ENCODE measurements at regions not wholly inside any gene's neighbourhood (a gene's known extent, or its start where the extent isn't known, plus 50 kb on each side); places are given as distances from the start of the nearest gene placed in this dataset.

DNA sequence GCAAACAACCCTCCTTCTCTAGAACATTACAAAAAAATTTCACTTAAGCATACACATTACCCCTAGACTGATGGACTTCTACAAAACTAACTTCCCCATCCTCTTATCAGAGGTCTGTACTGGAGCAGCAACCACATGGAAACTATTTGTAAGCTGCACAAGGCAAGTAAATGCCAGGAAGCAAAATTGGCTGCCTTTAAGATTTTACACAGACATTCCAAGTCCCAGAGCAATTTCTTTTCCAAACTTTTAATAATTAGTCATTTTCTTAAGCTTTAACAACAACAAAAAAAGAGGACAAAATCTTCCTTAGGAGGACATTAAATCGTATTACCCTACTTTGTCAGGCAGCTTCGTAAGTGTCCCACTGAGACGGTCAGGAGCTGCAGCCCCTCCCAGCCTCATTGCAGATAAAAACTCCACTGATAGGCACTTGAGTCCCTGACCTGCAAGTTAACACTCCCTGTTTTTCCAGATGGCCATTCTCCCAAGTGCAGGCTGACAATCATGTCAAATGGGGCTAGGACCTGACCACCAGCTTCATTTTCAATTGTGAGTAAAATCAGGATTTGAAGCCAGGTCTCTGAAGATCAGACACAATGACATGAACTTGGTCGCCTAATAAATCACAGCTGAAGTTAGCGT is 680.1 kb downstream of the DIAPH3 start:
- TF ChIP-seq, protein P1, sequence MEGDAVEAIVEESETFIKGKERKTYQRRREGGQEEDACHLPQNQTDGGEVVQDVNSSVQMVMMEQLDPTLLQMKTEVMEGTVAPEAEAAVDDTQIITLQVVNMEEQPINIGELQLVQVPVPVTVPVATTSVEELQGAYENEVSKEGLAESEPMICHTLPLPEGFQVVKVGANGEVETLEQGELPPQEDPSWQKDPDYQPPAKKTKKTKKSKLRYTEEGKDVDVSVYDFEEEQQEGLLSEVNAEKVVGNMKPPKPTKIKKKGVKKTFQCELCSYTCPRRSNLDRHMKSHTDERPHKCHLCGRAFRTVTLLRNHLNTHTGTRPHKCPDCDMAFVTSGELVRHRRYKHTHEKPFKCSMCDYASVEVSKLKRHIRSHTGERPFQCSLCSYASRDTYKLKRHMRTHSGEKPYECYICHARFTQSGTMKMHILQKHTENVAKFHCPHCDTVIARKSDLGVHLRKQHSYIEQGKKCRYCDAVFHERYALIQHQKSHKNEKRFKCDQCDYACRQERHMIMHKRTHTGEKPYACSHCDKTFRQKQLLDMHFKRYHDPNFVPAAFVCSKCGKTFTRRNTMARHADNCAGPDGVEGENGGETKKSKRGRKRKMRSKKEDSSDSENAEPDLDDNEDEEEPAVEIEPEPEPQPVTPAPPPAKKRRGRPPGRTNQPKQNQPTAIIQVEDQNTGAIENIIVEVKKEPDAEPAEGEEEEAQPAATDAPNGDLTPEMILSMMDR (IDR thresholded peaks at IDR 0.05): no peak
- TF ChIP-seq, protein P2, sequence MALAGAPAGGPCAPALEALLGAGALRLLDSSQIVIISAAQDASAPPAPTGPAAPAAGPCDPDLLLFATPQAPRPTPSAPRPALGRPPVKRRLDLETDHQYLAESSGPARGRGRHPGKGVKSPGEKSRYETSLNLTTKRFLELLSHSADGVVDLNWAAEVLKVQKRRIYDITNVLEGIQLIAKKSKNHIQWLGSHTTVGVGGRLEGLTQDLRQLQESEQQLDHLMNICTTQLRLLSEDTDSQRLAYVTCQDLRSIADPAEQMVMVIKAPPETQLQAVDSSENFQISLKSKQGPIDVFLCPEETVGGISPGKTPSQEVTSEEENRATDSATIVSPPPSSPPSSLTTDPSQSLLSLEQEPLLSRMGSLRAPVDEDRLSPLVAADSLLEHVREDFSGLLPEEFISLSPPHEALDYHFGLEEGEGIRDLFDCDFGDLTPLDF (CRISPR knock-in tag; IDR thresholded peaks at IDR 0.05): no peak
- no peak for TF ChIP-seq IRF2 (CRISPR knock-in tag; IDR thresholded peaks at IDR 0.05; ENCODE audit: borderline replicate concordance, low read depth)
- TF ChIP-seq NR1H2 (CRISPR knock-in tag; IDR thresholded peaks at IDR 0.05): no peak
- TF ChIP-seq NFYB (CRISPR knock-in tag; conservative IDR thresholded peaks at IDR 0.05; ENCODE audit: low read depth): no peak
- TF ChIP-seq, protein P3, sequence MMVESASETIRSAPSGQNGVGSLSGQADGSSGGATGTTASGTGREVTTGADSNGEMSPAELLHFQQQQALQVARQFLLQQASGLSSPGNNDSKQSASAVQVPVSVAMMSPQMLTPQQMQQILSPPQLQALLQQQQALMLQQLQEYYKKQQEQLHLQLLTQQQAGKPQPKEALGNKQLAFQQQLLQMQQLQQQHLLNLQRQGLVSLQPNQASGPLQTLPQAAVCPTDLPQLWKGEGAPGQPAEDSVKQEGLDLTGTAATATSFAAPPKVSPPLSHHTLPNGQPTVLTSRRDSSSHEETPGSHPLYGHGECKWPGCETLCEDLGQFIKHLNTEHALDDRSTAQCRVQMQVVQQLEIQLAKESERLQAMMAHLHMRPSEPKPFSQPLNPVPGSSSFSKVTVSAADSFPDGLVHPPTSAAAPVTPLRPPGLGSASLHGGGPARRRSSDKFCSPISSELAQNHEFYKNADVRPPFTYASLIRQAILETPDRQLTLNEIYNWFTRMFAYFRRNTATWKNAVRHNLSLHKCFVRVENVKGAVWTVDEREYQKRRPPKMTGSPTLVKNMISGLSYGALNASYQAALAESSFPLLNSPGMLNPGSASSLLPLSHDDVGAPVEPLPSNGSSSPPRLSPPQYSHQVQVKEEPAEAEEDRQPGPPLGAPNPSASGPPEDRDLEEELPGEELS (CRISPR knock-in tag; IDR thresholded peaks at IDR 0.05): no peak
- TF ChIP-seq, protein P4, sequence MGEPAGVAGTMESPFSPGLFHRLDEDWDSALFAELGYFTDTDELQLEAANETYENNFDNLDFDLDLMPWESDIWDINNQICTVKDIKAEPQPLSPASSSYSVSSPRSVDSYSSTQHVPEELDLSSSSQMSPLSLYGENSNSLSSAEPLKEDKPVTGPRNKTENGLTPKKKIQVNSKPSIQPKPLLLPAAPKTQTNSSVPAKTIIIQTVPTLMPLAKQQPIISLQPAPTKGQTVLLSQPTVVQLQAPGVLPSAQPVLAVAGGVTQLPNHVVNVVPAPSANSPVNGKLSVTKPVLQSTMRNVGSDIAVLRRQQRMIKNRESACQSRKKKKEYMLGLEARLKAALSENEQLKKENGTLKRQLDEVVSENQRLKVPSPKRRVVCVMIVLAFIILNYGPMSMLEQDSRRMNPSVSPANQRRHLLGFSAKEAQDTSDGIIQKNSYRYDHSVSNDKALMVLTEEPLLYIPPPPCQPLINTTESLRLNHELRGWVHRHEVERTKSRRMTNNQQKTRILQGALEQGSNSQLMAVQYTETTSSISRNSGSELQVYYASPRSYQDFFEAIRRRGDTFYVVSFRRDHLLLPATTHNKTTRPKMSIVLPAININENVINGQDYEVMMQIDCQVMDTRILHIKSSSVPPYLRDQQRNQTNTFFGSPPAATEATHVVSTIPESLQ (CRISPR knock-in tag; IDR thresholded peaks at IDR 0.05): no peak
- TF ChIP-seq, protein P5, sequence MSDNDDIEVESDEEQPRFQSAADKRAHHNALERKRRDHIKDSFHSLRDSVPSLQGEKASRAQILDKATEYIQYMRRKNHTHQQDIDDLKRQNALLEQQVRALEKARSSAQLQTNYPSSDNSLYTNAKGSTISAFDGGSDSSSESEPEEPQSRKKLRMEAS (CRISPR knock-in tag; IDR thresholded peaks at IDR 0.05): no peak

Data from WTC11 (cell line).